COLO668 (cell line): ENCODE measurements at regions not wholly inside any gene's neighbourhood (a gene's known extent, or its start where the extent isn't known, plus 50 kb on each side); places are given as distances from the start of the nearest gene placed in this dataset.

Source experiments
- DNase-seq: peaks from one replicate; lab custom pipeline; 2025; ENCODE audit not compliant: unreplicated experiment; lab: John Stamatoyannopoulos, UW

GRCh38 chr15:87805117-87805820 is 451.3 kb downstream of the NTRK3 start:
- no peak for DNase-seq

- no peak for DNase-seq
These were observed 452.1 kb downstream of the NTRK3 start for GRCh38 chr15:87804451-87804850.

GRCh38 chr15:87799838-87800237 is 456.7 kb downstream of the NTRK3 start:
- no peak for DNase-seq

GRCh38 chr15:87799428-87799827 is 457.1 kb downstream of the NTRK3 start:
- DNase-seq, result no peak

- no peak for DNase-seq
These were observed 462.8 kb downstream of the NTRK3 start for GRCh38 chr15:87793725-87794124.

GRCh38 chr15:87792250-87793040 is 464.1 kb downstream of the NTRK3 start:
- no peak for DNase-seq

GRCh38 chr15:87781959-87782625 is 474.4 kb downstream of the NTRK3 start:
- no peak for DNase-seq

- DNase-seq, result no peak
These were observed 476.8 kb downstream of the NTRK3 start for GRCh38 chr15:87779746-87780145.

- DNase-seq, result no peak
These were observed 478.2 kb downstream of the NTRK3 start for GRCh38 chr15:87778358-87778757.

GRCh38 chr15:87777054-87777561 is 479.4 kb downstream of the NTRK3 start:
- no peak for DNase-seq

- no peak for DNase-seq
These were observed 489.0 kb downstream of the NTRK3 start for GRCh38 chr15:87767516-87767915.

- no peak for DNase-seq
These were observed 491.9 kb downstream of the NTRK3 start for GRCh38 chr15:87764461-87765240.

- no peak for DNase-seq
These were observed 492.7 kb downstream of the NTRK3 start for GRCh38 chr15:87763837-87764236.

GRCh38 chr15:87761736-87762509 is 494.6 kb downstream of the NTRK3 start:
- DNase-seq, result no peak

GRCh38 chr15:87760547-87761314 is 495.8 kb downstream of the NTRK3 start:
- no peak for DNase-seq

- DNase-seq, result no peak
These were observed 497.6 kb downstream of the NTRK3 start for GRCh38 chr15:87758794-87759418.

- no peak for DNase-seq
These were observed 499.5 kb downstream of the NTRK3 start for GRCh38 chr15:87757084-87757483.

GRCh38 chr15:87756072-87756471 is 500.5 kb downstream of the NTRK3 start:
- no peak for DNase-seq

- DNase-seq, result peak; percentile 75
These were observed 501.3 kb downstream of the NTRK3 start for GRCh38 chr15:87755226-87755625.
